K562 (cell line): ENCODE measurements at regions not wholly inside any gene's neighbourhood (a gene's known extent, or its start where the extent isn't known, plus 50 kb on each side); places are given as distances from the start of the nearest gene placed in this dataset.

Source experiments
- ATAC-seq: fragments of 200-7000 bp; cut with Tn5 transposase; 3 replicates; pipeline ENCODE4 v1.9.1; 2020; ENCODE audit warnings: moderate library complexity
- BruUV-seq: library from RNA; stranded (reverse); fragments of 400-500 nt; replicated peaks from 2 replicates; lab custom pipeline; 2021; lab: Mats Ljungman, UMichigan
- CTCF ChIA-PET: fragments of 300-600 bp; formaldehyde crosslinking; extraction: SDS; loops from one replicate; lab custom pipeline; 2021; ENCODE audit warnings: low intra/inter-chr PET ratio; lab: Yijun Ruan, JAX
- POLR2A ChIA-PET: fragments of 300-600, 350-650 bp; sonication (Branson Sonifier 250); formaldehyde crosslinking; extraction: SDS; loops from one replicate; lab custom pipeline; 2021; ENCODE audit warnings: antibody characterized with exemption, inconsistent platforms; lab: Yijun Ruan, JAX
- DNase-seq, 4 experiments: peaks; one replicate each; pipeline versions ENCODE4 v3.0.0 to v3.0.0-alpha.2; 2011 to 2018; ENCODE audit warnings: low spot score in 3 of 4, mixed read lengths in 3 of 4; ENCODE audit errors: extremely low read depth in 1 of 4
- FAIRE-seq: peaks from 2 replicates; lab custom pipeline; 2011; peaks lifted over from hg19 to GRCh38; lab: Jason Lieb, UNC
- H2AFZ ChIP-seq: 2 replicates; pipeline ENCODE4 v1.6.0; 2011; ENCODE audit warnings: low read depth, low read length, control low read depth, inconsistent platforms
- H3K27ac ChIP-seq: fragments of 200-600 bp; 3 replicates; pipeline ENCODE4 v1.8.0; 2011; ENCODE audit warnings: low read depth, mild to moderate bottlenecking, control low read depth, inconsistent platforms, low read length, moderate library complexity, mixed read lengths; ENCODE audit errors: extremely low read depth
- H3K27me3 ChIP-seq, 2 experiments: fragments of 300-600 bp in 1 of 2; 2 replicates in 1 of 2; 3 replicates in 1 of 2; pipeline versions ENCODE4 v1.6.0 to v1.8.0; 2011; ENCODE audit warnings: inconsistent platforms in 2 of 2, low read length in 2 of 2, mild to moderate bottlenecking in 1 of 2, mixed read lengths in 1 of 2, moderate library complexity in 1 of 2; ENCODE audit not compliant: control insufficient read depth in 2 of 2, insufficient read depth in 2 of 2
- H3K36me3 ChIP-seq: fragments of 300-600 bp; 3 replicates; pipeline ENCODE4 v1.8.0; 2011; ENCODE audit warnings: mild to moderate bottlenecking, low read length, inconsistent platforms; ENCODE audit not compliant: control insufficient read depth, insufficient read depth
- H3K4me1 ChIP-seq, 2 experiments: fragments of 200-600 bp in 1 of 2; replicated peaks in 1 of 2; 2 replicates in 1 of 2; 3 replicates in 1 of 2; pipeline versions ENCODE4 v1.5.1 to v1.8.0; 2011; ENCODE audit warnings: inconsistent platforms in 2 of 2, low read length in 2 of 2, mild to moderate bottlenecking in 1 of 2, mixed read lengths in 1 of 2, moderate library complexity in 1 of 2; ENCODE audit not compliant: control insufficient read depth in 2 of 2, insufficient read depth in 2 of 2
- H3K4me2 ChIP-seq: 2 replicates; pipeline ENCODE4 v1.6.1; 2011; ENCODE audit warnings: low read length, control low read depth, inconsistent platforms, mixed read lengths; ENCODE audit not compliant: insufficient read depth
- H3K4me3 ChIP-seq: fragments of 200-600 bp; sonication (generic), shearing (Covaris generic); 2 replicates; pipeline ENCODE4 v1.5.1; 2016; ENCODE audit warnings: control low read depth, inconsistent platforms
- H3K79me2 ChIP-seq: fragments of 200-600 bp; 3 replicates; pipeline ENCODE4 v1.8.0; 2011; ENCODE audit warnings: low read length, inconsistent platforms; ENCODE audit not compliant: control insufficient read depth, insufficient read depth
- H3K9ac ChIP-seq, 2 experiments: 2 replicates each; pipeline versions ENCODE4 v1.6.0 to v1.6.1; 2011; ENCODE audit warnings: low read depth in 2 of 2, low read length in 2 of 2, control low read depth in 1 of 2, inconsistent platforms in 1 of 2, mild to moderate bottlenecking in 1 of 2, mixed read lengths in 1 of 2; ENCODE audit not compliant: insufficient read depth in 1 of 2
- H3K9me1 ChIP-seq: one replicate; pipeline ENCODE4 v1.6.0; 2011; ENCODE audit warnings: inconsistent platforms, mild to moderate bottlenecking, low read length, moderate library complexity; ENCODE audit not compliant: control insufficient read depth, insufficient read depth
- H3K9me3 ChIP-seq: replicated peaks from 2 replicates; pipeline ENCODE4 v1.5.1; 2011; ENCODE audit warnings: low read depth, low read length, inconsistent platforms; ENCODE audit not compliant: control insufficient read depth, insufficient read depth
- H4K20me1 ChIP-seq: replicated peaks from 2 replicates; pipeline ENCODE4 v1.6.1; 2011; ENCODE audit warnings: low read length, inconsistent platforms, mixed read lengths; ENCODE audit not compliant: control insufficient read depth, insufficient read depth
- E2F8 ChIP-seq: fragments of 450-650 bp; IDR thresholded peaks from 2 replicates; pipeline ENCODE4 v1.7.1; 2018; ENCODE audit warnings: mild to moderate bottlenecking, low read depth; ENCODE audit not compliant: partially characterized antibody
- ESRRA ChIP-seq: fragments of 450-650 bp; IDR thresholded peaks from 2 replicates; pipeline ENCODE4 v1.6.1; 2014; ENCODE audit warnings: low read depth, mild to moderate bottlenecking, moderate library complexity, borderline replicate concordance
- GATAD2B ChIP-seq: fragments of 450-650 bp; IDR thresholded peaks from 2 replicates; pipeline ENCODE4 v1.6.1; 2017; ENCODE audit warnings: mild to moderate bottlenecking, borderline replicate concordance
- MLLT1 ChIP-seq, 2 experiments: fragments of 450-650 bp; IDR thresholded peaks; 2 replicates each; pipeline ENCODE4 v1.6.1; 2016
- NFE2 ChIP-seq: IDR thresholded peaks from 2 replicates; pipeline ENCODE4 v1.6.1; 2014; ENCODE audit warnings: antibody characterized with exemption, low read depth
- NR3C1 ChIP-seq: sonication (generic); formaldehyde crosslinking; IDR thresholded peaks from 2 replicates; pipeline ENCODE4 v1.8.1; 2022; ENCODE audit warnings: missing genetic modification reagents
- PCBP2 ChIP-seq: fragments of 200-400 bp; formaldehyde crosslinking; IDR thresholded peaks from 2 replicates; pipeline ENCODE4 v1.6.1; 2018; ENCODE audit warnings: low read length, low read depth, mild to moderate bottlenecking, moderate library complexity; ENCODE audit not compliant: poor library complexity, severe bottlenecking
- PTTG1 ChIP-seq: fragments of 450-650 bp; IDR thresholded peaks from 2 replicates; pipeline ENCODE4 v1.6.1; 2016; ENCODE audit warnings: low read depth, mild to moderate bottlenecking, missing genetic modification characterization, missing compliant biosample characterization
- SOX6 ChIP-seq: fragments of 450-650 bp; IDR thresholded peaks from 2 replicates; pipeline ENCODE4 v1.6.1; 2014; ENCODE audit warnings: mild to moderate bottlenecking
- SRSF1 ChIP-seq: fragments of 200-400 bp; formaldehyde crosslinking; IDR thresholded peaks from 2 replicates; pipeline ENCODE4 v1.6.1; 2017; ENCODE audit warnings: mild to moderate bottlenecking, low read depth, low read length, moderate library complexity
- ZC3H8 ChIP-seq: fragments of 450-650 bp; IDR thresholded peaks from 2 replicates; pipeline ENCODE4 v1.6.1; 2017
- ZNF282 ChIP-seq: sonication (generic); formaldehyde crosslinking; IDR thresholded peaks from 2 replicates; pipeline ENCODE4 v1.8.1; 2023; ENCODE audit warnings: missing genetic modification reagents
- ZNF436 ChIP-seq: fragments of 250-450, 450-650 bp; sonication (Bioruptor Pico); formaldehyde crosslinking; IDR thresholded peaks from 2 replicates; pipeline ENCODE4 v1.7.0; 2020; ENCODE audit warnings: mild to moderate bottlenecking
- ZNF707 ChIP-seq: fragments of 250-450 bp; sonication (Bioruptor Pico); conservative IDR thresholded peaks from 2 replicates; pipeline ENCODE4 v1.8.0; 2022; ENCODE audit warnings: inconsistent platforms, mild to moderate bottlenecking, moderate library complexity
- WGBS: fragments of 100-300 bp; shearing (Covaris generic); methylation state at CpG from one replicate; pipeline ENCODE4 v1.1.6; 2016; ENCODE audit warnings: low coverage, mixed read lengths; ENCODE audit not compliant: insufficient coverage; ENCODE audit errors: missing lambda C conversion rate; 5-methylcytosine and 5-hydroxymethylcytosine counted together
- in situ Hi-C: fragments of 300-500 bp; cut with MboI; formaldehyde crosslinking; loops from 4 replicates; pipeline ENCODE4 v1.15.0; 2018; ENCODE audit warnings: inconsistent platforms, mixed read lengths
- intact Hi-C: fragments of 100-400 bp; cut with micrococcal nuclease; formaldehyde crosslinking; loops from 2 replicates; pipeline ENCODE4 v1.14.2; 2022

- intact Hi-C loops (no loop called here), in situ Hi-C loops (no loop called here)
- no peaks in the 10 kb centered on the region for H3K9me1 ChIP-seq
- BruUV-seq, result no TSS peak
- no peaks in the 10 kb centered on the region for H3K79me2 ChIP-seq
- no peak overlapping the region for H2AFZ ChIP-seq
- H3K36me3 ChIP-seq, result no peaks in the 10 kb centered on the region
- H3K27me3 ChIP-seq, result no peaks in the 10 kb centered on the region
- FAIRE-seq (no peak), DNase-seq (no peak), ATAC-seq (no peak)
- H3K9me3 ChIP-seq, result no peaks in the 10 kb centered on the region
- H4K20me1 ChIP-seq, result no peaks in the 10 kb centered on the region
- no peak overlapping the region for H3K4me2 ChIP-seq
- no peak overlapping the region for H3K4me3 ChIP-seq
- ChIA-PET CTCF (no interaction called here), POLR2A (no interaction called here)
- no peak overlapping the region for H3K9ac ChIP-seq
- H3K27ac ChIP-seq, result no peak overlapping the region
- H3K4me1 ChIP-seq, result no peaks in the 10 kb centered on the region
- TF ChIP-seq MLLT1 (IDR thresholded peaks at IDR 0.05), result no peak
- no peak for TF ChIP-seq ZNF282 (CRISPR knock-in tag)
Observed at GRCh38 chr11:29486301-29486700, 530.5 kb downstream of the KCNA4 start.

- no peak for FAIRE-seq
- ChIA-PET CTCF (no interaction called here), POLR2A (no interaction called here)
- Histone ChIP-seq H3K9me1 (no peaks in the 10 kb centered on the region), H3K79me2 (no peaks in the 10 kb centered on the region), H3K9ac (no peak overlapping the region), H3K27me3 (no peaks in the 10 kb centered on the region), H4K20me1 (no peaks in the 10 kb centered on the region), H3K36me3 (no peaks in the 10 kb centered on the region), H3K4me3 (no peak overlapping the region), H2AFZ (no peak overlapping the region), H3K27ac (no peak overlapping the region), H3K9me3 (no peaks in the 10 kb centered on the region), H3K4me2 (no peak overlapping the region), H3K4me1 (no peaks in the 10 kb centered on the region)
- intact Hi-C loops (no loop called here), in situ Hi-C loops (no loop called here)
- WGBS, result 3% methylated on average over 4 of the region's 4 CpGs
- BruUV-seq, result no TSS peak
- no peak for DNase-seq
- no peak for ATAC-seq
- TF ChIP-seq SOX6 (no peak), PCBP2 (no peak), NR3C1 (no peak), PTTG1 (tag) (no peak), NFE2 (no peak), ZNF436 (no peak), ZC3H8 (no peak), ZNF707 (CRISPR knock-in tag) (no peak), ESRRA (no peak), E2F8 (no peak), SRSF1 (no peak), GATAD2B (no peak)
Observed at GRCh38 chr11:29485641-29486040, 531.2 kb downstream of the KCNA4 start.
